ENCODE measurements at regions not wholly inside any gene's neighbourhood (a gene's known extent, or its start where the extent isn't known, plus 50 kb on each side); places are given as distances from the start of the nearest gene placed in this dataset.
"Not testable (repeated sequence)": the region's sequence is repeated elsewhere in the genome, so short reads cannot be mapped to it uniquely, and the experiment has no call there.

- TF ChIP-seq POLR2A (IDR thresholded peaks at IDR 0.05) (no peak), CTCF (IDR thresholded peaks at IDR 0.05) (no peak)
- Histone ChIP-seq H3K4me1 (no peaks in the 10 kb centered on the region), H3K27me3 (no peaks in the 10 kb centered on the region), H3K9me3 (no peaks in the 10 kb centered on the region), H3K36me3 (no peaks in the 10 kb centered on the region), H3K27ac (no peak overlapping the region), H3K4me3 (no peak overlapping the region)
- DNase-seq: no peak
- intact Hi-C loops (cut with DNase I; ENCODE audit: low total_unique reads): no loop called here
Observed at GRCh38 chr3:13141183-13141582, 68.0 kb upstream of the IQSEC1 start.

DNA sequence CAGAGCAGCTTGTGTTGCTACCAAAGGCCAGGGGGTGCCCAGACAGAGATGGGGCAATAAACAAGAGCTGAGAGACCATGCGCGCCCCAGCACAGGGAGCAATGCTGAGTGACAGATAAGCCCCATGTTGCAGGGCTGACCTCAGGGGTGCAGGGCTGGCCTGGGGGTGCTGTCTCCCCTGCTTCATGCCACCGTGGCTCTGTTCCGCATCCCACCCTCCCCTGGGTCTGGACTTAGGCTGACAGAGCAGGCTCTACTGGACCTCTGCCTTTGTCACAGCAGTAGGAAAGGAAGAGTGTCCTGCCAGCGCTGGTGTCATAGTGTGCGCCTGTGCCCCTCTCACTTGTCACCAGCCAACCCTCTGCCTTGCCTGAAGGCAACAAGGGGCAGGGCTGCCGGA, 67.4 kb upstream of the IQSEC1 start:
- intact Hi-C loops (cut with DNase I; ENCODE audit: low total_unique reads): no loop called here
- Histone ChIP-seq H3K4me3 (no peak overlapping the region), H3K27ac (no peak overlapping the region), H3K4me1 (no peaks in the 10 kb centered on the region), H3K9me3 (no peaks in the 10 kb centered on the region), H3K27me3 (no peaks in the 10 kb centered on the region), H3K36me3 (no peaks in the 10 kb centered on the region)
- DNase-seq: no peak
- TF ChIP-seq POLR2A (IDR thresholded peaks at IDR 0.05) (no peak), CTCF (IDR thresholded peaks at IDR 0.05) (no peak)

GRCh38 chr3:13139471-13140065, 66.3 kb upstream of the IQSEC1 start:
- Histone ChIP-seq H3K27ac (no peak overlapping the region), H3K9me3 (no peaks in the 10 kb centered on the region), H3K4me3 (no peak overlapping the region), H3K4me1 (no peaks in the 10 kb centered on the region), H3K36me3 (no peaks in the 10 kb centered on the region), H3K27me3 (no peaks in the 10 kb centered on the region)
- no peak for DNase-seq
- TF ChIP-seq CTCF (IDR thresholded peaks at IDR 0.05) (no peak), POLR2A (IDR thresholded peaks at IDR 0.05) (no peak)
- intact Hi-C loops (cut with DNase I; ENCODE audit: low total_unique reads): no loop called here

- Histone ChIP-seq H3K36me3 (no peaks in the 10 kb centered on the region), H3K27ac (no peak overlapping the region), H3K9me3 (no peaks in the 10 kb centered on the region), H3K27me3 (no peaks in the 10 kb centered on the region), H3K4me3 (no peak overlapping the region), H3K4me1 (no peaks in the 10 kb centered on the region)
- TF ChIP-seq POLR2A (IDR thresholded peaks at IDR 0.05) (no peak), CTCF (IDR thresholded peaks at IDR 0.05) (no peak)
- DNase-seq: no peak
- intact Hi-C loops (cut with DNase I; ENCODE audit: low total_unique reads): no loop called here
Observed at GRCh38 chr3:13138833-13139145, 65.6 kb upstream of the IQSEC1 start.

- Histone ChIP-seq H3K27me3 (no peaks in the 10 kb centered on the region), H3K27ac (no peak overlapping the region), H3K4me1 (no peaks in the 10 kb centered on the region), H3K4me3 (no peak overlapping the region), H3K36me3 (no peaks in the 10 kb centered on the region), H3K9me3 (no peaks in the 10 kb centered on the region)
- intact Hi-C loops (cut with DNase I; ENCODE audit: low total_unique reads): no loop called here
- no peak for DNase-seq
- TF ChIP-seq CTCF (IDR thresholded peaks at IDR 0.05) (no peak), POLR2A (IDR thresholded peaks at IDR 0.05) (no peak)
Observed at GRCh38 chr3:13137941-13138832, 65.0 kb upstream of the IQSEC1 start.

GRCh38 chr3:13136848-13137247, 63.6 kb upstream of the IQSEC1 start:
- H3K36me3 ChIP-seq; H3K4me1 ChIP-seq; intact Hi-C loops (cut with DNase I; ENCODE audit: low total_unique reads); DNase-seq; H3K9me3 ChIP-seq; H3K4me3 ChIP-seq; H3K27ac ChIP-seq; H3K27me3 ChIP-seq: not testable (repeated sequence)

All from uterus (tissue), 3 donors.